ENCODE measurements at regions not wholly inside any gene's neighbourhood (a gene's known extent, or its start where the extent isn't known, plus 50 kb on each side); places are given as distances from the start of the nearest gene placed in this dataset.

GRCh38 chr12:126819554-126819953 is 1447.4 kb upstream of the TMEM132C start:
- peaks cover 32% of the 10 kb centered on the region for H3K9me3 ChIP-seq (ENCODE audit: control insufficient read depth, insufficient read depth, low read length)
- no peak overlapping the region for H3K4me3 ChIP-seq (ENCODE audit: low read depth, low read length)
- CTCF ChIA-PET = no interaction called here
- H3K27ac ChIP-seq (ENCODE audit: low read depth, low read length) = no peak overlapping the region
- no peak for TF ChIP-seq CTCF (IDR thresholded peaks at IDR 0.05; ENCODE audit: low read depth, low read length)
- POLR2A ChIA-PET = no interaction called here
- no peaks in the 10 kb centered on the region for H3K27me3 ChIP-seq (ENCODE audit: control insufficient read depth, insufficient read depth, low read length)
- no peak for DNase-seq (ENCODE audit: low read depth, low spot score)

- POLR2A ChIA-PET = no interaction called here
- CTCF ChIA-PET = no interaction called here
- Histone ChIP-seq H3K9me3 (ENCODE audit: control insufficient read depth, insufficient read depth, low read length) (peaks cover 12% of the 10 kb centered on the region), H3K27me3 (ENCODE audit: control insufficient read depth, insufficient read depth, low read length) (no peaks in the 10 kb centered on the region), H3K4me3 (ENCODE audit: low read depth, low read length) (no peak overlapping the region), H3K27ac (ENCODE audit: low read depth, low read length) (no peak overlapping the region)
- no peak for DNase-seq (ENCODE audit: low read depth, low spot score)
- no peak for TF ChIP-seq CTCF (IDR thresholded peaks at IDR 0.05; ENCODE audit: low read depth, low read length)
Measured at GRCh38 chr12:126830778-126831680, 1435.9 kb upstream of the TMEM132C start.

GRCh38 chr12:126837697-126838096 is 1429.3 kb upstream of the TMEM132C start:
- TF ChIP-seq CTCF (IDR thresholded peaks at IDR 0.05; ENCODE audit: low read depth, low read length) = no peak
- ChIA-PET POLR2A (no interaction called here), CTCF (no interaction called here)
- H3K9me3 ChIP-seq (ENCODE audit: control insufficient read depth, insufficient read depth, low read length) = peaks cover 20% of the 10 kb centered on the region
- no peak overlapping the region for H3K4me3 ChIP-seq (ENCODE audit: low read depth, low read length)
- H3K27me3 ChIP-seq (ENCODE audit: control insufficient read depth, insufficient read depth, low read length) = no peaks in the 10 kb centered on the region
- no peak for DNase-seq (ENCODE audit: low read depth, low spot score)
- H3K27ac ChIP-seq (ENCODE audit: low read depth, low read length) = no peak overlapping the region

- Histone ChIP-seq H3K4me3 (ENCODE audit: low read depth, low read length) (no peak overlapping the region), H3K27ac (ENCODE audit: low read depth, low read length) (no peak overlapping the region), H3K27me3 (ENCODE audit: control insufficient read depth, insufficient read depth, low read length) (no peaks in the 10 kb centered on the region), H3K9me3 (ENCODE audit: control insufficient read depth, insufficient read depth, low read length) (peaks cover 13% of the 10 kb centered on the region)
- ChIA-PET POLR2A (no interaction called here), CTCF (no interaction called here)
- DNase-seq (ENCODE audit: low read depth, low spot score) = no peak
- TF ChIP-seq CTCF (IDR thresholded peaks at IDR 0.05; ENCODE audit: low read depth, low read length) = no peak
Measured at GRCh38 chr12:126843915-126844669, 1422.9 kb upstream of the TMEM132C start.
